ENCODE measurements at regions not wholly inside any gene's neighbourhood (a gene's known extent, or its start where the extent isn't known, plus 50 kb on each side); places are given as distances from the start of the nearest gene placed in this dataset.

DNA sequence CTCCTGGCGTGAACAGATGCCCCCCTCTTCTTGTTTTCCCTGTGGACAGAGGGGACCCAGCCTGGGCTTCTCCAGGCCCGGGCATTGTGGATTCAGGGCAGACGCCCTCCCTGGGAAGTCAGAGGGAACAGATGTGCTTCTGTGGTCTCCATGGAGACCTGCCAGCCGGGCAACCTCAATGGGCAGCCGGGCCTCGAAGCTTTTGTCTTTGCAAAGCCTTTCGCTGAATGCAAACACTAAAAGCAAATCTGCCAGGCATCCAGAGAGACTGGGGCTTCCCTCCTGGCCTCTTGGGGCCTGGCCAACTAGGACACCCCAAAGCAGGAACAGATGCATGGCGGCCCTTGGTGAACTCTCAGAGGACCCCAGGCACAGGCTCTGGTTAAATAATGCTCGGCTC is 370.0 kb upstream of the SULF2 start:
- H2BK12ac ChIP-seq (ENCODE audit: low read length), result no peak overlapping the region
- no peak overlapping the region for H4K91ac ChIP-seq (ENCODE audit: low read depth, low read length)
- H2BK120ac ChIP-seq (ENCODE audit: insufficient read depth, low read length, poor library complexity), result no peak overlapping the region
- H4K8ac ChIP-seq (ENCODE audit: low read depth, low read length), result no peak overlapping the region
- no peak overlapping the region for H3K4ac ChIP-seq (ENCODE audit: low read depth, low read length)
- no peaks in the 10 kb centered on the region for H3K79me1 ChIP-seq (ENCODE audit: low read length)
- H3K27ac ChIP-seq (ENCODE audit: low read depth, low read length), result no peak overlapping the region
- H2AFZ ChIP-seq (ENCODE audit: insufficient read depth, low read length, poor library complexity), result no peak overlapping the region
- H3K9me3 ChIP-seq (ENCODE audit: insufficient read depth, low read depth, low read length), result peaks cover 11% of the 10 kb centered on the region
- H3K14ac ChIP-seq (ENCODE audit: low read length), result no peak overlapping the region
- H3K27me3 ChIP-seq (ENCODE audit: insufficient read depth, low read length), result no peaks in the 10 kb centered on the region
- no peak overlapping the region for H3K4me2 ChIP-seq (ENCODE audit: low read length)
- no peak overlapping the region for H3K23ac ChIP-seq (ENCODE audit: low read length)
- no peak overlapping the region for H3K9ac ChIP-seq (ENCODE audit: low read length)
- H4K12ac ChIP-seq (ENCODE audit: low read depth, low read length), result no peak overlapping the region
- H3K4me1 ChIP-seq (ENCODE audit: control insufficient read depth in 1 of 2, insufficient read depth in 2 of 2, low read length in 2 of 2), result peaks cover 0 to 5% of the 10 kb centered on the region in 2 experiments
- H3K4me3 ChIP-seq (ENCODE audit: low read depth, low read length), result peak overlapping the region; percentile 28
- no peak overlapping the region for H3K18ac ChIP-seq (ENCODE audit: low read length)
- DNase-seq, result no peak
- H3K79me2 ChIP-seq (ENCODE audit: control insufficient read depth, insufficient read depth, low read length, poor library complexity), result no peaks in the 10 kb centered on the region
- H3K36me3 ChIP-seq (ENCODE audit: control insufficient read depth in 1 of 2, insufficient read depth in 2 of 2, low read length in 2 of 2), result no peaks in the 10 kb centered on the region
- WGBS (ENCODE audit: extremely low coverage, insufficient coverage, insufficient read length), result no CpG with 5 or more reads among the region's 9 CpGs
- H2BK5ac ChIP-seq (ENCODE audit: low read depth, low read length, poor library complexity), result no peak overlapping the region
- H2AK5ac ChIP-seq (ENCODE audit: low read length), result no peak overlapping the region

GRCh38 chr20:48154040-48154765 is 368.9 kb upstream of the SULF2 start:
- no CpG with 5 or more reads among the region's 14 CpGs for WGBS (ENCODE audit: extremely low coverage, insufficient coverage, insufficient read length)
- peak in 1 of 2 donors; percentile 67 for DNase-seq

DNA sequence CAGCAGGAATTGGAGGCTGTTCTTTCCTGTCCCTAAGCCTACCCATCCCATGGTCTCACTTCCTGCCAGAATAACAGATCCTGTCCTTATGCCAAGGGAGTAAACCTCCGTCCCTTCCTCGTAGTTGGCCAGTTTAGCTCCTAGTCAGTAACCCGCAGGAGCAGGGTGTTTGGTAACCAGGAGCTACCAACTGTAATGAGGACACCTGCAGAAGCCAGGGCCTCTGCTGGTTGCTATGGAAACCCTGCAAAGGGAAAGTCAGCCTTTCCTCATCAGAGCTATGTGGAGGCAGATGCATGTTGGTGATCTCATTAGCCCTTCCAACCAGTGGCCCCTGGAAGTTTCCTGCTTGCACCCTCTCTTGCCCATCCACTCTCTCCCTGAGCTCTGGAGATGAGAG is 368.2 kb upstream of the SULF2 start:
- Histone ChIP-seq H2BK120ac (ENCODE audit: insufficient read depth, low read length, poor library complexity) (no peak overlapping the region), H3K27ac (ENCODE audit: low read depth, low read length) (no peak overlapping the region), H3K9ac (ENCODE audit: low read length) (no peak overlapping the region), H3K4me3 (ENCODE audit: low read depth, low read length) (no peak overlapping the region), H3K27me3 (ENCODE audit: insufficient read depth, low read length) (no peaks in the 10 kb centered on the region), H3K9me3 (ENCODE audit: insufficient read depth, low read depth, low read length) (peaks cover 8% of the 10 kb centered on the region), H2BK5ac (ENCODE audit: low read depth, low read length, poor library complexity) (no peak overlapping the region), H3K23ac (ENCODE audit: low read length) (no peak overlapping the region), H4K12ac (ENCODE audit: low read depth, low read length) (no peak overlapping the region), H3K4me1 (ENCODE audit: control insufficient read depth in 1 of 2, insufficient read depth in 2 of 2, low read length in 2 of 2) (peaks cover 0 to 5% of the 10 kb centered on the region in 2 experiments), H3K79me2 (ENCODE audit: control insufficient read depth, insufficient read depth, low read length, poor library complexity) (no peaks in the 10 kb centered on the region), H3K4ac (ENCODE audit: low read depth, low read length) (no peak overlapping the region), H2BK12ac (ENCODE audit: low read length) (no peak overlapping the region), H3K79me1 (ENCODE audit: low read length) (no peaks in the 10 kb centered on the region), H3K14ac (ENCODE audit: low read length) (no peak overlapping the region), H4K91ac (ENCODE audit: low read depth, low read length) (no peak overlapping the region), H3K36me3 (ENCODE audit: control insufficient read depth in 1 of 2, insufficient read depth in 2 of 2, low read length in 2 of 2) (no peaks in the 10 kb centered on the region), H4K8ac (ENCODE audit: low read depth, low read length) (no peak overlapping the region), H3K4me2 (ENCODE audit: low read length) (no peak overlapping the region), H3K18ac (ENCODE audit: low read length) (no peak overlapping the region), H2AK5ac (ENCODE audit: low read length) (no peak overlapping the region), H2AFZ (ENCODE audit: insufficient read depth, low read length, poor library complexity) (no peak overlapping the region)
- peak; percentile 92 to 98 for DNase-seq
- WGBS (ENCODE audit: extremely low coverage, insufficient coverage, insufficient read length), result no CpG with 5 or more reads among the region's 3 CpGs

More at GRCh38 chr20:48154040-48154765, 368.9 kb upstream of the SULF2 start:
- no peaks in the 10 kb centered on the region for H3K79me2 ChIP-seq (ENCODE audit: control insufficient read depth, insufficient read depth, low read length, poor library complexity)
- no peak overlapping the region for H2BK12ac ChIP-seq (ENCODE audit: low read length)
- H3K4ac ChIP-seq (ENCODE audit: low read depth, low read length), result no peak overlapping the region
- H3K9me3 ChIP-seq (ENCODE audit: insufficient read depth, low read depth, low read length), result peaks cover 9% of the 10 kb centered on the region
- no peak overlapping the region for H3K23ac ChIP-seq (ENCODE audit: low read length)
- no peak overlapping the region for H3K4me2 ChIP-seq (ENCODE audit: low read length)
- no peak overlapping the region for H3K18ac ChIP-seq (ENCODE audit: low read length)
- no peak overlapping the region for H2AFZ ChIP-seq (ENCODE audit: insufficient read depth, low read length, poor library complexity)
- H4K8ac ChIP-seq (ENCODE audit: low read depth, low read length), result no peak overlapping the region
- no peaks in the 10 kb centered on the region for H3K79me1 ChIP-seq (ENCODE audit: low read length)
- no peak overlapping the region for H2AK5ac ChIP-seq (ENCODE audit: low read length)
- H3K36me3 ChIP-seq (ENCODE audit: control insufficient read depth in 1 of 2, insufficient read depth in 2 of 2, low read length in 2 of 2), result no peaks in the 10 kb centered on the region
- no peak overlapping the region for H4K12ac ChIP-seq (ENCODE audit: low read depth, low read length)
- H3K27me3 ChIP-seq (ENCODE audit: insufficient read depth, low read length), result no peaks in the 10 kb centered on the region
- no peak overlapping the region for H3K27ac ChIP-seq (ENCODE audit: low read depth, low read length)
- no peak overlapping the region for H3K9ac ChIP-seq (ENCODE audit: low read length)
- no peak overlapping the region for H2BK5ac ChIP-seq (ENCODE audit: low read depth, low read length, poor library complexity)
- no peak overlapping the region for H4K91ac ChIP-seq (ENCODE audit: low read depth, low read length)
- no peak overlapping the region for H3K4me3 ChIP-seq (ENCODE audit: low read depth, low read length)
- H3K14ac ChIP-seq (ENCODE audit: low read length), result no peak overlapping the region
- peaks cover 0 to 5% of the 10 kb centered on the region in 2 experiments for H3K4me1 ChIP-seq (ENCODE audit: control insufficient read depth in 1 of 2, insufficient read depth in 2 of 2, low read length in 2 of 2)
- no peak overlapping the region for H2BK120ac ChIP-seq (ENCODE audit: insufficient read depth, low read length, poor library complexity)

- DNase-seq, result no peak
- Histone ChIP-seq H3K9me3 (ENCODE audit: insufficient read depth, low read depth, low read length) (peaks cover 8% of the 10 kb centered on the region), H2BK12ac (ENCODE audit: low read length) (no peak overlapping the region), H3K27me3 (ENCODE audit: insufficient read depth, low read length) (no peaks in the 10 kb centered on the region), H3K23ac (ENCODE audit: low read length) (no peak overlapping the region), H3K9ac (ENCODE audit: low read length) (no peak overlapping the region), H3K36me3 (ENCODE audit: control insufficient read depth in 1 of 2, insufficient read depth in 2 of 2, low read length in 2 of 2) (no peaks in the 10 kb centered on the region), H3K27ac (ENCODE audit: low read depth, low read length) (no peak overlapping the region), H3K4me2 (ENCODE audit: low read length) (no peak overlapping the region), H2AK5ac (ENCODE audit: low read length) (no peak overlapping the region), H3K18ac (ENCODE audit: low read length) (no peak overlapping the region), H4K91ac (ENCODE audit: low read depth, low read length) (no peak overlapping the region), H4K8ac (ENCODE audit: low read depth, low read length) (no peak overlapping the region), H2AFZ (ENCODE audit: insufficient read depth, low read length, poor library complexity) (no peak overlapping the region), H3K4me3 (ENCODE audit: low read depth, low read length) (no peak overlapping the region), H4K12ac (ENCODE audit: low read depth, low read length) (no peak overlapping the region), H3K79me1 (ENCODE audit: low read length) (no peaks in the 10 kb centered on the region), H2BK5ac (ENCODE audit: low read depth, low read length, poor library complexity) (no peak overlapping the region), H3K4ac (ENCODE audit: low read depth, low read length) (no peak overlapping the region), H3K4me1 (ENCODE audit: control insufficient read depth in 1 of 2, insufficient read depth in 2 of 2, low read length in 2 of 2) (peaks cover 0 to 5% of the 10 kb centered on the region in 2 experiments), H3K14ac (ENCODE audit: low read length) (no peak overlapping the region), H2BK120ac (ENCODE audit: insufficient read depth, low read length, poor library complexity) (no peak overlapping the region), H3K79me2 (ENCODE audit: control insufficient read depth, insufficient read depth, low read length, poor library complexity) (no peaks in the 10 kb centered on the region)
- no CpG with 5 or more reads among the region's 10 CpGs for WGBS (ENCODE audit: extremely low coverage, insufficient coverage, insufficient read length)
Observed at GRCh38 chr20:48153103-48153502, 367.8 kb upstream of the SULF2 start.
